ENCODE measurements at regions not wholly inside any gene's neighbourhood (a gene's known extent, or its start where the extent isn't known, plus 50 kb on each side); places are given as distances from the start of the nearest gene placed in this dataset.

DNA sequence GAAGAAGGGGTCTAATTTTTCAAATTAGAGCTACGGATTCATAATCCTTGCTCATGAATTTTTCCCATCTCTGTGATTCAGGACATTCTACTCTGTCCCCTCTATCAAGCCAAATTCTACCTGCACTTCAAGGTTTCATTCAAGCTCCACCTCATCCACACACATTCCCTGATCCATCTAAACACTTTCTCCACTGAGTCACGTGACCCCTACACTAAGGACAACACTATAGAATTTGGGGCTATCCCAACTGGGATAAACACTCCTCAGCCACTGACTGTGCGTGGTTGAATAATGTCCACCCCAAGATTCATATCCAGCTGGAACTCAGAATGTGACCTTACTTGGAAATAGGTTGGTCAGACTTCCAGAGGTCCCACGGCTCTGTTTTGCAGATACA lies 159.9 kb upstream of the ACVR2A start:
- Histone ChIP-seq H3K4me3 (ENCODE audit: low read length) (no peak overlapping the region), H3K4me1 (ENCODE audit: insufficient read depth, low read length) (peaks cover 17% of the 10 kb centered on the region), H3K27me3 (ENCODE audit: insufficient read depth, low read length) (no peaks in the 10 kb centered on the region), H3K9me3 (ENCODE audit: low read depth, low read length) (no peaks in the 10 kb centered on the region)

GRCh38 chr2:147683380-147683779 lies 161.4 kb upstream of the ACVR2A start:
- no peak overlapping the region for H3K4me3 ChIP-seq (ENCODE audit: low read length)
- peaks cover 3% of the 10 kb centered on the region for H3K4me1 ChIP-seq (ENCODE audit: insufficient read depth, low read length)
- no peaks in the 10 kb centered on the region for H3K27me3 ChIP-seq (ENCODE audit: insufficient read depth, low read length)
- no peaks in the 10 kb centered on the region for H3K9me3 ChIP-seq (ENCODE audit: low read depth, low read length)

GRCh38 chr2:147681093-147681492 lies 163.7 kb upstream of the ACVR2A start:
- Histone ChIP-seq H3K4me1 (ENCODE audit: insufficient read depth, low read length) (no peaks in the 10 kb centered on the region), H3K9me3 (ENCODE audit: low read depth, low read length) (no peaks in the 10 kb centered on the region), H3K27me3 (ENCODE audit: insufficient read depth, low read length) (no peaks in the 10 kb centered on the region), H3K4me3 (ENCODE audit: low read length) (no peak overlapping the region)

DNA sequence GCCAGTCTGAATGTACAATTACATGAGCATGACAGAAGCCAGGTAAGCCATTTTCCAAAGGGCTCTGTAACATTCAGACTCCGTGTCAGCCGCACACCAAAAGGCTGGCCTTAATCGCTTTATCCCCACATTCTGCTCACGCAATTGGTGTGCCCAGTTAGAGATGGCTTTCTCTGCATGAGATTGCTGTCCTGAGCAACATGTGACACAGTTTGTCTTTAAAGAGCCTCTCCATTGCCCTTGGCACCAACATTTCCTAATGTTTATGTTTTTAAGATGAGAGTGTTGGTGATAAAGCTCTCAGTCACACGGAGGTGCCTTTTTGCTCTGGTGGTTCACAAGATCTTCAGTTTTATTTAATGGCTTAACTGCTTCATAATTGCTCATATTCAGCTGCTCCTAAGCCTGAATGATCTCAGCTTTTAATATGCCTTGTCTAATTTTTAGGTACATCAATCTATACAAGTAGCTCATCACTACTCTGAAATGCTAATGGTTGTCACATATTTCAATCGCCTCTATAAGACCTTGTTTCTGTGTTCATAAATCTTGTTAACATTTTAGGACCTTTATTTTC lies 164.8 kb upstream of the ACVR2A start:
- Histone ChIP-seq H3K9me3 (ENCODE audit: low read depth, low read length) (no peaks in the 10 kb centered on the region), H3K27me3 (ENCODE audit: insufficient read depth, low read length) (no peaks in the 10 kb centered on the region), H3K4me3 (ENCODE audit: low read length) (no peak overlapping the region), H3K4me1 (ENCODE audit: insufficient read depth, low read length) (no peaks in the 10 kb centered on the region)

DNA sequence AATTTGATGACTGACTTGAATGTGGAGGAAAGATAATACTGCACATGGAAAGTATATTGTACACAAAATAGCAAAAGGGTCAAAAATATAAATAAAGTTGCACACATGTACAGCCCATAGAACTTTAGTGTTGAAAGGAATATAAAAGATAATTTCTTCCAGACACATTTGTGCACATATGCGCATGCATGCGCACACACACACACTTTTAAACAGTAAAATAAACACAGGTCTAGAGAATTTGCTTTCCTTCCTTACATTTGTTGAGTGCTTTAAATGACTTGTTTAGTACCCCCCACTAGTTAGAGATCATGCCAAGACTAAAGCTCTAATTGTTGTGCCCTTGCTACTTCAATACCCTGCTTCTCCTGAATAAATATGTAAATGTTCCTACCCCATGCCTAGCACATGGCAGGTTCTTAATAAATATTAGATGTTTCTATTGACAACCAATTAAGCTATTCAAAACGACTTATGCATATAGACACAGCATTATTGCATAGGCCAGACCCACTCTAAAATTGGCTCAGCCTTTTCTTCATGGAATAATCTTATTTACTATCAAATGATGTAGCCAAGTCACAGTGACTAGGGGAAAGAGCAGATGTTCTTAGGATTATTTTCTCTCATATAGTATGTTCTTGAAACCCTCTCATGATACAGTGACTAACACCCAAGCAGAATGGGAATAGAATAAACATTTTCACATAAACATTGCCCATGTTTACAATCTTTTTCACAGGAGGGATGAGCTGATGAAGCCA lies 165.5 kb upstream of the ACVR2A start:
- Histone ChIP-seq H3K9me3 (ENCODE audit: low read depth, low read length) (no peaks in the 10 kb centered on the region), H3K4me3 (ENCODE audit: low read length) (no peak overlapping the region), H3K4me1 (ENCODE audit: insufficient read depth, low read length) (no peaks in the 10 kb centered on the region), H3K27me3 (ENCODE audit: insufficient read depth, low read length) (no peaks in the 10 kb centered on the region)

- Histone ChIP-seq H3K4me1 (ENCODE audit: insufficient read depth, low read length) (peaks cover 14% of the 10 kb centered on the region), H3K9me3 (ENCODE audit: low read depth, low read length) (no peaks in the 10 kb centered on the region), H3K27me3 (ENCODE audit: insufficient read depth, low read length) (no peaks in the 10 kb centered on the region), H3K4me3 (ENCODE audit: low read length) (no peak overlapping the region)
These were observed 179.7 kb upstream of the ACVR2A start for GRCh38 chr2:147665105-147665504.

- Histone ChIP-seq H3K4me1 (ENCODE audit: insufficient read depth, low read length) (peaks cover 14% of the 10 kb centered on the region), H3K9me3 (ENCODE audit: low read depth, low read length) (no peaks in the 10 kb centered on the region), H3K4me3 (ENCODE audit: low read length) (no peak overlapping the region), H3K27me3 (ENCODE audit: insufficient read depth, low read length) (no peaks in the 10 kb centered on the region)
These were observed 180.9 kb upstream of the ACVR2A start for GRCh38 chr2:147663962-147664361.

- no peaks in the 10 kb centered on the region for H3K9me3 ChIP-seq (ENCODE audit: low read depth, low read length)
- peaks cover 14% of the 10 kb centered on the region for H3K4me1 ChIP-seq (ENCODE audit: insufficient read depth, low read length)
- no peak overlapping the region for H3K4me3 ChIP-seq (ENCODE audit: low read length)
- H3K27me3 ChIP-seq (ENCODE audit: insufficient read depth, low read length), result no peaks in the 10 kb centered on the region
These were observed 181.5 kb upstream of the ACVR2A start for GRCh38 chr2:147663153-147663961.

GRCh38 chr2:147662221-147662620 lies 182.6 kb upstream of the ACVR2A start:
- Histone ChIP-seq H3K4me1 (ENCODE audit: insufficient read depth, low read length) (peaks cover 14% of the 10 kb centered on the region), H3K27me3 (ENCODE audit: insufficient read depth, low read length) (no peaks in the 10 kb centered on the region), H3K4me3 (ENCODE audit: low read length) (no peak overlapping the region), H3K9me3 (ENCODE audit: low read depth, low read length) (no peaks in the 10 kb centered on the region)

DNA sequence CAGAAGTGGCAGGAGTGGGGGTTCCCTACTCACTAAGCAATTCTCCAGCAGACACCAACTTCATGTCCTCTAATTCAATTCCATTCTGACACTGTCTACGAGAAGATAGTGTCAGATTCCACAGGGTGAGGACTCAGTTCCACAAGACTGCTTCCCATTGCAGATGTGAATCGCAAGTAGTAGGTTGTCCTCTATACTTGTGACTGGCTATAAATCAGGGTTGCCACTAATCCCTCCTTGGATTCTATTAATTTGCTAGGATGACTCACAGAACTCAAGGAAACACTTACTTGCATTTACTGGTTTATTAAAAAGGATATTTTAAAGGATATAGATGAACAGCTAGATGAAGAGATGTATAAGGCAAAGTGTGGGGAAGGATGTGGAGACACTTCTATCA lies 184.1 kb upstream of the ACVR2A start:
- Histone ChIP-seq H3K4me3 (ENCODE audit: low read length) (no peak overlapping the region), H3K9me3 (ENCODE audit: low read depth, low read length) (no peaks in the 10 kb centered on the region), H3K27me3 (ENCODE audit: insufficient read depth, low read length) (no peaks in the 10 kb centered on the region), H3K4me1 (ENCODE audit: insufficient read depth, low read length) (peaks cover 14% of the 10 kb centered on the region)

- Histone ChIP-seq H3K4me1 (ENCODE audit: insufficient read depth, low read length) (peaks cover 5% of the 10 kb centered on the region), H3K27me3 (ENCODE audit: insufficient read depth, low read length) (no peaks in the 10 kb centered on the region), H3K4me3 (ENCODE audit: low read length) (no peak overlapping the region), H3K9me3 (ENCODE audit: low read depth, low read length) (no peaks in the 10 kb centered on the region)
These were observed 185.8 kb upstream of the ACVR2A start for GRCh38 chr2:147659051-147659450.

GRCh38 chr2:147657086-147658000 lies 187.5 kb upstream of the ACVR2A start:
- no peaks in the 10 kb centered on the region for H3K4me1 ChIP-seq (ENCODE audit: insufficient read depth, low read length)
- H3K9me3 ChIP-seq (ENCODE audit: low read depth, low read length), result no peaks in the 10 kb centered on the region
- no peaks in the 10 kb centered on the region for H3K27me3 ChIP-seq (ENCODE audit: insufficient read depth, low read length)
- no peak overlapping the region for H3K4me3 ChIP-seq (ENCODE audit: low read length)

DNA sequence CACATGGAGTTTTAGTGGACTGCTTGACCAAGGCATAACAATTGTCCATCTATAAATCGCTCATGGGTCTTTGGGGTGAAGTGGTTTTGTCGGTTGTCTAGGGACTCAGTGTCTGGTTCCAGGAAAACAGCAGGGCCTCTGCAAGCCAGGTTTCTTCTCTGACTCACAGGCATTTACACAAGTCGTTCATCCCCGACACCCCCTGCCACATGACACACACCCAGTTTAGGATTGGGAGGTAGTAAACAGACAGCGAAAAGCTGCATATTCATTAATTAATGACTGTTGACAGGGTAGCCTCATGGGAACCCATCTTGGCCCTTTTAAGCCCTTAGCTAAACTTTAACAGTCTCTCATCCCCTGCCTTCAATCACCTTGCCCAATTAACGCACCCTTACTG lies 194.8 kb upstream of the ACVR2A start:
- Histone ChIP-seq H3K4me1 (ENCODE audit: insufficient read depth, low read length) (no peaks in the 10 kb centered on the region), H3K4me3 (ENCODE audit: low read length) (no peak overlapping the region), H3K9me3 (ENCODE audit: low read depth, low read length) (no peaks in the 10 kb centered on the region), H3K27me3 (ENCODE audit: insufficient read depth, low read length) (no peaks in the 10 kb centered on the region)

DNA sequence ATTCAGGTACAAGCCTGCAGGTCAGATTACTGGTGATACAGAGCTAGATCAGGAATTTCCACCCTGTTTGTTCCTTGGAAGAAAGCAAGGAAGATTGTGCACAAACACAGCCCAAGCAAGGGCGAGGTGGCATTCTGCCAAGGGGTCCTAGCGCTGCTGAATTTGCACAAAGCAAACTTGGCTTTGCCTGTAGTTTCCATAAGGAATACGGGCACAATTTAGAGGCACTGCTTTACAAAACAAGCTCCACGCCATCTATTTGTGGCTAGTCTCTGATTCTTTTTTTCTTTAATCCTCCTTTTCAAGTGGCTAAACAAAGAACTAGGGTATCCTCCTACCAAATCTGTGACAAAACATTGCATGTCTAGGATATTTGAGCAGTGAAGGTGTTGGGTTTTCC lies 195.5 kb upstream of the ACVR2A start:
- Histone ChIP-seq H3K4me1 (ENCODE audit: insufficient read depth, low read length) (no peaks in the 10 kb centered on the region), H3K27me3 (ENCODE audit: insufficient read depth, low read length) (no peaks in the 10 kb centered on the region), H3K4me3 (ENCODE audit: low read length) (no peak overlapping the region), H3K9me3 (ENCODE audit: low read depth, low read length) (no peaks in the 10 kb centered on the region)

- H3K9me3 ChIP-seq (ENCODE audit: low read depth, low read length), result no peaks in the 10 kb centered on the region
- no peak overlapping the region for H3K4me3 ChIP-seq (ENCODE audit: low read length)
- H3K4me1 ChIP-seq (ENCODE audit: insufficient read depth, low read length), result no peaks in the 10 kb centered on the region
- no peaks in the 10 kb centered on the region for H3K27me3 ChIP-seq (ENCODE audit: insufficient read depth, low read length)
These were observed 196.4 kb upstream of the ACVR2A start for GRCh38 chr2:147648471-147648870.

Data from mononuclear cell (primary cell).